Natural killer cell treated with Interleukin-12 subunit alpha and Interleukin-12 subunit beta and Interleukin-15 and Interleukin-18, amount 100 ng/mL, for 72 hours (primary cell): ENCODE measurements at regions not wholly inside any gene's neighbourhood (a gene's known extent, or its start where the extent isn't known, plus 50 kb on each side); places are given as distances from the start of the nearest gene placed in this dataset.

Source experiments
- ATAC-seq, 2 donors: fragments of 150-1000 bp; cut with Tn5 transposase in 1 of 2; sonication (Bioruptor Pico), chemical (Tn5 transposase) in 1 of 2; 2 replicates each; pipeline ENCODE4 v1.10.0; 2021
- DNase-seq: peaks from one replicate; pipeline ENCODE4 v3.0.0; 2022; ENCODE audit warnings: low spot score
- H3K27ac Mint-ChIP-seq, 2 donors: 1 replicate in 1 of 2; 2 replicates in 1 of 2; pipeline ENCODE4 v1.8.0; 2022; ENCODE audit warnings: mixed read lengths in 2 of 2, mild to moderate bottlenecking in 1 of 2, moderate library complexity in 1 of 2
- H3K27me3 Mint-ChIP-seq, 2 donors: 1 replicate in 1 of 2; 2 replicates in 1 of 2; pipeline ENCODE4 v1.8.0; 2022; ENCODE audit warnings: mixed read lengths in 2 of 2
- H3K36me3 Mint-ChIP-seq: one replicate; pipeline ENCODE4 v1.8.0; 2022; ENCODE audit warnings: mixed read lengths
- H3K4me1 Mint-ChIP-seq, 2 donors: 1 replicate in 1 of 2; 2 replicates in 1 of 2; pipeline ENCODE4 v1.8.0; 2022; ENCODE audit warnings: low read depth in 2 of 2, mixed read lengths in 2 of 2, mild to moderate bottlenecking in 1 of 2
- H3K4me3 Mint-ChIP-seq: one replicate; pipeline ENCODE4 v1.8.0; 2022; ENCODE audit warnings: mixed read lengths
- H3K9me3 Mint-ChIP-seq: 2 replicates; pipeline ENCODE4 v1.8.0; 2022; ENCODE audit warnings: mixed read lengths

DNA sequence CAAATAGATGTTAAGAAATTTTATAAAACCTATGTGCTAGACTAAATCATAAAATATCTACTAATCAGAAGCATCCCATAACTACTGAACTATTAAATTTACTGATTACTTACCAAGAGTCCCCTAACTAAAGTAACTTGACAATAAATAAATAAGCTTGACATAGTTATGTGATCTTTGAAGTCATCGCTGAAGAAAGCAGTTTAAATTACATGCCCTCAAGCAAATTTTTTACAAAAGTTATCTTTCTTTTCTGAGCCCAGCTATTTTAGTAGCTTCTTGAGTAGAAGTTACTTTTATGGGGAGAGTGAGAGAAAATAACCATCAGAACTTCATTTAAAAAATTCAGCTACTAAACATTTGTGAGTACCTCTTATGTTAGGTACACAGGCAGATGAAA, 150.9 kb upstream of the FAM241A start:
- Mint-ChIP-seq H3K27ac (no peak overlapping the region), H3K4me3 (no peak overlapping the region), H3K27me3 (peaks cover 4 to 8% of the 10 kb centered on the region in 2 donors), H3K36me3 (no peaks in the 10 kb centered on the region), H3K9me3 (peaks cover 3% of the 10 kb centered on the region), H3K4me1 (no peaks in the 10 kb centered on the region)
- DNase-seq (no peak), ATAC-seq (no peak)

DNA sequence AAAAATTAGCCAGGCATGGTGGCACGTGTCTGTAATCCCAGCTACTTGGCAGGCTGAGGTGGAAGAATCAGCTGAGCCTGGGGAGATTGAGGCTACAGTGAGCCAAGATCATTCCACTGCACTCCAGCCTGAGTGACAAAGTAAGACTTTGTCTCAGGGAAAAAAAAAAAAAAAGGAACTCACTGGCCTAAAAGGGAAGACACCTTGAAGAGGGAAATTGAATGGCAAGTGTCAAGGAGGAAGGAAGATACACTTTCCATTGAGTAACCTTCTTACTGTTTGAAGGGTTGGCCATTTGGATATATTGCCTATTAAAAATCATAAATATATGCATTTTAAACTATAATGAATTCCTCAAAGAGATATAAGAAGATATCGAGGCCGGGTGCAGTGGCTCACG, 147.5 kb upstream of the FAM241A start:
- Mint-ChIP-seq H3K4me1 (no peaks in the 10 kb centered on the region), H3K27me3 (peaks cover under 1 to 3% of the 10 kb centered on the region in 2 donors), H3K36me3 (no peaks in the 10 kb centered on the region), H3K4me3 (no peak overlapping the region), H3K27ac (no peak overlapping the region), H3K9me3 (peaks cover 3% of the 10 kb centered on the region)
- ATAC-seq: no peak
- no peak for DNase-seq

DNA sequence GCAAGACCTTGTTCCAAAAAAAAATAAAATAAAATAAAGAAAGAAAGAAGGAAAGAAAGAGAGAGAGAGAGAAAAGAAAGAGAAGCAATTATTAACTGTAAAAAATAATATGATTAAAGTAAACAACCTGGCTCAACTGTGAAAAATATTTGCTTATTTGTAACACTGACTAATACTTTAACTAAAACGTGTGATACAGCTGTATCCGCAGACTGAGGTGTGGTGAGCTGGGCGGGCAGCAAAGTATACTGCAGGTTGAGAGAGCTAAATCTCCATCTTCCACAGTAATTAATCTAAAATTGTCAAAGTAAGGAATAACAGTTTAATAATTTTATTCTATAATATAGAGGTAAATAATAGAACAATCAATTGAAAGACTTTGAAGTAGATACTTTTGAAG, 145.5 kb upstream of the FAM241A start:
- DNase-seq (no peak), ATAC-seq (no peak)
- Mint-ChIP-seq H3K27ac (no peak overlapping the region), H3K4me1 (no peaks in the 10 kb centered on the region), H3K36me3 (no peaks in the 10 kb centered on the region), H3K9me3 (peaks cover 3% of the 10 kb centered on the region), H3K27me3 (no peaks in the 10 kb centered on the region), H3K4me3 (no peak overlapping the region)

DNA sequence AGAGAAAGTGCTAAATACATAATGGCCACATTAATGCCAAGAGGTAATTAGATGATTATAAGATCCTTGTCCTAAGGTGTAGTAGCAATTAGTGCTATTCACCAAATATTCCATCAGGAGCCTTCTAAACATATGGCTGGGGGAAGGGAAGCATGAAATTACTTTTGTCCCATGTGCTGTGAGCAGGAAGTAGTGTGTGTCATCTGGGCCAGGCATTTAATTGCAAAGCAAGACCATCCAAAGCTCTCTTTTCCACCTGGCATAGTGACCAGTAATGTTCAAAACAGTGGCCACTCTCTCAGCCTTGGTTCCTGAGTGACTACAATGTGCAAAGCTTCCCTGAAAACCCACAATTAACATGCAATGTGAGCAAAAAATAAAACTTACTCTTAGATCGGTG, 144.2 kb upstream of the FAM241A start:
- ATAC-seq: no peak
- H3K27ac Mint-ChIP-seq: no peak overlapping the region
- no peaks in the 10 kb centered on the region for H3K36me3 Mint-ChIP-seq
- H3K9me3 Mint-ChIP-seq: peaks cover 3% of the 10 kb centered on the region
- H3K27me3 Mint-ChIP-seq: no peaks in the 10 kb centered on the region
- H3K4me1 Mint-ChIP-seq: no peaks in the 10 kb centered on the region
- no peak for DNase-seq
- H3K4me3 Mint-ChIP-seq: no peak overlapping the region

DNA sequence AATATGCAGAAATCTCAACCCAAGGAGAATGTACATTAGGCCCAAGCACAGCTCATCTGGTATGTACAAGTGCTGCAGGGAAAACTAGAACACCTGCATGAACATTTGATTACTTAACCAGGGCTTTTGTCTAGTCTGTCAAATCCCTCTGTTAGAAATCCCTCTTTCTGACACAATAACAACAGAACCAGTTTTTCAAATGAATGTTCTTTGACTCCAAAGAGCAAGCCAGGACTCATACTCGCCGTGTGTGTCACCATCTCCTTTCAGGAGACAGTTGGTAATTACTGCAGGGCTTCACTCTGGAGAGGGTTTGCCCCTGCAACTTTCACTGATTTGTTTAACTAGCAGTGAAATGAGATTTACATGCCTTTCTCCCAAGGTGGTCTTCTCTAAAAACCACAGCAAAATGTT, 143.0 kb upstream of the FAM241A start:
- no peaks in the 10 kb centered on the region for H3K4me1 Mint-ChIP-seq
- DNase-seq: no peak
- peaks cover 3% of the 10 kb centered on the region for H3K9me3 Mint-ChIP-seq
- H3K4me3 Mint-ChIP-seq: no peak overlapping the region
- H3K27ac Mint-ChIP-seq: no peak overlapping the region
- ATAC-seq: no peak
- no peaks in the 10 kb centered on the region for H3K36me3 Mint-ChIP-seq
- no peaks in the 10 kb centered on the region for H3K27me3 Mint-ChIP-seq

DNA sequence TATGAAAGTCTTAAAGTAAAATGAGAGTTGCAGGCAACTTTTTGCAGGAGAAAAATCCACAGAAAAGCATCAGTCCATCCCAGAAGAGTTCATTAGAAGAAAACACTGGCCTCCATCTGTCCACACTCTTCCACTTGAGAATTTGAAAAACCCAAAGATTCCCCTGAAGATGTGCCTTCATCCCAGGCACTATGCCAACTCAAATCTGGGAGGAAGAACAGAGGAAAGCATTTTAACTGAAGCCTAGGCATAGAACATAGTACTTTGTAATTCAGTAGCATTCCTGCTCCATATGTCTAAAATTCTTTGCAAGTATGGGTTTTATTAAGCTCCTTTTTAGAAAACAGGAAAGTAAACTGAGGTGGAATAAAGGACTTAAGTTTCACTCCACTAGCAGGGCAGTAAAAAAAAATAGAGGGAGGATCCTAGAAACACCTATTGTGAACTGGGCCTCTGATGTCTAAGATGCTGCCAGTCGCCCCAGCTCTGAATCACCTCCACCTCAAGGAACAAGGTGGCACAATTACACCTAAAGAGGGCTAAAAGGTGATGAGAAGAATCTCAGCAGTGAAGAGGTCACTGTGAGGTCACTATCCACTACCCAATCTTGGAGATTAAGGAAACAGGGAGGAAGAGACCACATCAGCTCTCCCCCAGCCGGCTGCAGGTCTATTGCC, 141.9 kb upstream of the FAM241A start:
- peaks cover 3% of the 10 kb centered on the region for H3K9me3 Mint-ChIP-seq
- ATAC-seq: no peak
- no peak overlapping the region for H3K27ac Mint-ChIP-seq
- DNase-seq: no peak
- no peaks in the 10 kb centered on the region for H3K4me1 Mint-ChIP-seq
- no peaks in the 10 kb centered on the region for H3K36me3 Mint-ChIP-seq
- no peaks in the 10 kb centered on the region for H3K27me3 Mint-ChIP-seq
- no peak overlapping the region for H3K4me3 Mint-ChIP-seq

DNA sequence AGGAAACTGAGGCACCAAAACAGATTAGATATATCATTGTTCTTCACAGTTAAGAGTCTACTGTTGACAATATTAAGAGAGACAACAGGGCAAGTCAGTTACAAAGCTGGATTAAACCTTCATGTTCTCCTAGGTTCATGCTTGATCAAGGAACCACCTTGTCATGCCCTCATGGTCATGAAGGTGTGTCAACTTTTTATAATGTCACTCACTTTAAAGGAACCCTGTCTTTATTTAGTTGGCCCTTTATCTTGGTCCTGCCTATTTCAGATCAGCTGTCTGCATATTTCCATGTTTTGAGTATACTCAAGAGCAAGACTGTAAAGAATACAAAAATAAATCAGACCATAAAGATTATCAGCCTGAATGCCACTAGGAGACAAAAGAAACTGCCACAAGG, 140.2 kb upstream of the FAM241A start:
- ATAC-seq (no peak), DNase-seq (no peak)
- Mint-ChIP-seq H3K27ac (no peak overlapping the region), H3K4me1 (no peaks in the 10 kb centered on the region), H3K4me3 (no peak overlapping the region), H3K36me3 (no peaks in the 10 kb centered on the region), H3K27me3 (no peaks in the 10 kb centered on the region), H3K9me3 (no peaks in the 10 kb centered on the region)

DNA sequence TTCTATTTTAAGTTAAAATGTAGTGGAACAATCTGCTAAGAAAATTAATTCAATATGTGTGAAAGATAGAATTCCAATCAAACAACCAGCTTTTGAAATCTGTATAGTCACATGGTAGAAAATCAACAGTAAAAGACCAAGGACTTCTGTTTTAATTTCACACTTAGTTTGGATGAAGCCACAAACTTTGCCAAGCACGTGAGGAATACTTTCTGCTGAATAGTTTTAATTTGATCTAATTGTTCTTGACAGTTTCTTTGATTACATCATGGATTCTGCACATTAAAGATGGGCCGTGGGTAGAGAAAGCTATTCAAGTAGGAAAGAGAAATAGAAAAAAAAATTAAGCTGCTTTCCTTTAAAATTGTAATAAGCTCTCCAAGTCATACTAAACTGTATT, 137.9 kb upstream of the FAM241A start:
- ATAC-seq (no peak), DNase-seq (no peak)
- Mint-ChIP-seq H3K4me1 (no peaks in the 10 kb centered on the region), H3K9me3 (no peaks in the 10 kb centered on the region), H3K4me3 (no peak overlapping the region), H3K36me3 (no peaks in the 10 kb centered on the region), H3K27ac (no peak overlapping the region), H3K27me3 (no peaks in the 10 kb centered on the region)

DNA sequence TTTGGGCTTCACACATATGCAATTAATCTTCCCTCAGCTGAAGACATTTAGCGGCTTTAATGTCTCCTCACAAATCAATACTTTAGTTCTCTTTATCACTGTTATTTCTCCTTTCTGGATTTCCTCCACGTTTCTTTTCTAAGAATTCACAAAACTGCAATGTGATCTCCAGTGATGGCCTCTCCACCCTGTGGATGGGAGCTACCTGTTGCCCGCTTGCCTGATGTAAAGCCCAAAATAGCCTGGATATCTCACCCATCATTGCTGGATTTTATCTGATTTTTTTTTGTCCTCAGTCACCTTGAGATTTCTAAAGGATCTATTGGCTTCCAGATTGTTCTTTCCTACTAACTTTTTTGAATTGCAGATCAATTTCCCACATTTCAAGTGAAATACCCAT, 129.3 kb upstream of the FAM241A start:
- Mint-ChIP-seq H3K27ac (no peak overlapping the region), H3K27me3 (peaks cover 5 to 9% of the 10 kb centered on the region in 2 donors), H3K9me3 (no peaks in the 10 kb centered on the region), H3K4me3 (no peak overlapping the region), H3K4me1 (no peaks in the 10 kb centered on the region), H3K36me3 (no peaks in the 10 kb centered on the region)
- DNase-seq: no peak
- ATAC-seq: no peak

DNA sequence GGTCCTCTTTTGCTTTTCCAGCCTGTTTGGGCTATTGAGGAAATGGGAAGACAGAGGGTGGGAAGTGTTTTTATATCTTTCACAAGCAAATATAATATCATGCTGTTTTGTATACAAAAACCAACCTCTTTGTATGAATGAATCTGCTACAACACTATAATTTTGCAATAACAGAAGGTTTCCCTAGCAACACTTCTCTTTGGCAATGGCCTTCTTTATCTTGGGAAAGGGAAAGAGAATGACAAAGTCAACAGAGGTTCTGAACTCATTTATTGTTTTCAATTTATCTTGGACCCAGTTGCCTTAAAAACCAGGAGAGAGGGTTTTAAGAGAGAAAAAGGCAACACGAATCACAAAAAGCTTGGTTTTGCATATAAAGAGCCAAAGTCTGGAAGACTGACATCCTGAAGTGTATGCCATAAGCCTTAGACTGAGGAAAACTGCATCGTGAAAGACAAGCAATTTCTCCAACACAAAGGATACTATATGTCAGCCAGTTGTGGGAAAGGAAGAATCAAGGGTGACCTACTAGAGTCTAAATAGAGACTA, 121.8 kb upstream of the FAM241A start:
- H3K27ac Mint-ChIP-seq: no peak overlapping the region
- H3K9me3 Mint-ChIP-seq: peaks cover 5% of the 10 kb centered on the region
- no peaks in the 10 kb centered on the region for H3K4me1 Mint-ChIP-seq
- H3K36me3 Mint-ChIP-seq: no peaks in the 10 kb centered on the region
- no peak for DNase-seq
- H3K27me3 Mint-ChIP-seq: peaks cover 14 to 18% of the 10 kb centered on the region in 2 donors
- ATAC-seq: no peak
- H3K4me3 Mint-ChIP-seq: no peak overlapping the region

DNA sequence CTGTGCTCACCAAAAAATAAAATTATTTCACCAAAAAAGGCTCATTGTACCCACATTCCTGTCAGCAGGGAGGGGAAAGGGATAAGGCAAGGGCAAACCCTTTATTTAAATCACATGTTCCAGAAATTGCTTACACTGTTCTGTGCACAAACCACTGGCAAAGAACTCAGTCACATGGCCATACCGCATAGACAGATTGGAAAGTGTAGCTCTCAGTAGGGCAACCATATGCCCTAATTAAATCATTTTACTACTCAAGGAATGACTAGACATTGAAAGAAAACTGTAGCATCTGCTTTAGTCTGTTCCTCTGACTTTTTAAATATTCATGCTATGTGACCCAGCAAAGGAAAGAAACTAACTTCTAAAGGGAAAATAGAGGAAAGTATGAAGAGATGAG, 119.2 kb upstream of the FAM241A start:
- Mint-ChIP-seq H3K9me3 (peaks cover 5% of the 10 kb centered on the region), H3K27ac (no peak overlapping the region), H3K4me3 (no peak overlapping the region), H3K27me3 (peaks cover 12 to 22% of the 10 kb centered on the region in 2 donors), H3K36me3 (no peaks in the 10 kb centered on the region), H3K4me1 (no peaks in the 10 kb centered on the region)
- ATAC-seq (no peak), DNase-seq (no peak)

DNA sequence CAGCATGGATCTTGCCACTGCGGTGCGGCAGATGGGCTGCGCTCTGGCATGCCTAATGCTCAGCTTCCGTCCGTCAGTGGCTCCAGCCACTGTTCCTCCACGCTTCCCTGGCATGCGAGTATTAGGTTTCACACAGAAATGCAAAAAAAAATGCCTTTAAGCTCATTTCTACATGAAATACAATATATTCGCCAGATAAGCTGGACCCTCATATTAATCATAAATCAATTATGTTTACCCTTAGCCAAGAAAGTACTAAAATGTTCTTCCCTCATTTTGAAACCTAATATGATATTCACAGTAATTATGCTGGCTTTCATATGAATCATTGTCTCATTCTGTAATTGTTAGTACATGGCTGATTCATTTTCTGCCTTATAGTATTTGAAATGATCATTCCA, 115.5 kb upstream of the FAM241A start:
- H3K27me3 Mint-ChIP-seq: peaks cover 12 to 22% of the 10 kb centered on the region in 2 donors
- no peak overlapping the region for H3K27ac Mint-ChIP-seq
- no peak for ATAC-seq
- no peak overlapping the region for H3K4me3 Mint-ChIP-seq
- DNase-seq: no peak
- H3K4me1 Mint-ChIP-seq: no peaks in the 10 kb centered on the region
- H3K9me3 Mint-ChIP-seq: peaks cover 5% of the 10 kb centered on the region
- no peaks in the 10 kb centered on the region for H3K36me3 Mint-ChIP-seq

DNA sequence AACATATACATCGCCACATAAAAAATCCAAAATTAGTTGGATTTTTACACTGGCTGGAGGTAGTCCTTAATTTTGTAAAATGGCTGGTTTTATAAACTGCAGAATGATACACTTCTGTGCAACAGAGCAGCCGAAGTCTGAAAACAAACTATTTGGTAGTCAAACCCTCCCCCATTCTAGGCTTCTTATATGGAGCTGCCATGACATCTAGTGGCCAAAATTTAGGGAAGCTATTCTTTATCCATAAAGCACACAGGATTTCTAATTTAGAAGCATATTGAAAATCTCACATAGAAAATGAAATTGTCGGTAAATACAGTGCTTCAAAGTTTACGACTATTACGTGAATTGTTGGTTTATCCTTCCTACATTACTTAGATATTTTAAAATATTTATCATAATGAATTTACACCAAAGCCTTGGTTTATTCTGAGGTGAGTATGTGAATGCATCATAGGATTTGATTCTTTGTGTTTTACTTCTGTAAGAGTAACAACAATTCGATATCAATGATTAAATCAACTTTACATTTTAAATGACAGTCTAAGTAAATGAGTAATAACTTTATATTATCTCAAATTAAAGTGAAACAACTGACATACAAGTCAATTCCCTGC, 113.4 kb upstream of the FAM241A start:
- Mint-ChIP-seq H3K4me1 (no peaks in the 10 kb centered on the region), H3K9me3 (no peaks in the 10 kb centered on the region), H3K36me3 (no peaks in the 10 kb centered on the region), H3K4me3 (no peak overlapping the region), H3K27ac (no peak overlapping the region), H3K27me3 (peaks cover 9 to 13% of the 10 kb centered on the region in 2 donors)
- ATAC-seq (no peak), DNase-seq (no peak)

DNA sequence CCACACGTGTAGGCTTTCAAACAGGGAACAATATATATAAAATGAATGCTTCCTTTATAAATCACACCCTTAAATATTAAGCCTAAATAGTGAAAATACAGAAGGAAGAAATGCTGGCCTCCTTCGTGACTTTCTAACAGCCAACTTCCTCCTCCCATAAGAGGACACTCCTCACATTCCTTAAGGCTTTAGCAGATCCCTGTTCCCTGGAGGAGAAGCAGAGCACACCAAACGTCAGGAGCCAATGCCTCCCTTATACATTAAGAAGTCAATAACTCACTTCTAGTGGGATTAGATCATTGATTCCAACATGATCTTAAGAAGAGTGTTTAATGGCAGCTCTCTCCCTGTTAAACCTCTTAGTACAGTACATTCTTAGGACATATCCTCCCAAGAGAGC, 108.4 kb upstream of the FAM241A start:
- ATAC-seq (no peak), DNase-seq (no peak)
- no peak overlapping the region for H3K27ac Mint-ChIP-seq
- no peaks in the 10 kb centered on the region for H3K36me3 Mint-ChIP-seq
- H3K27me3 Mint-ChIP-seq: peaks cover 0 to 7% of the 10 kb centered on the region in 2 donors
- no peak overlapping the region for H3K4me3 Mint-ChIP-seq
- no peaks in the 10 kb centered on the region for H3K9me3 Mint-ChIP-seq
- H3K4me1 Mint-ChIP-seq: no peaks in the 10 kb centered on the region
